ENCODE measurements at regions not wholly inside any gene's neighbourhood (a gene's known extent, or its start where the extent isn't known, plus 50 kb on each side); places are given as distances from the start of the nearest gene placed in this dataset.

DNA sequence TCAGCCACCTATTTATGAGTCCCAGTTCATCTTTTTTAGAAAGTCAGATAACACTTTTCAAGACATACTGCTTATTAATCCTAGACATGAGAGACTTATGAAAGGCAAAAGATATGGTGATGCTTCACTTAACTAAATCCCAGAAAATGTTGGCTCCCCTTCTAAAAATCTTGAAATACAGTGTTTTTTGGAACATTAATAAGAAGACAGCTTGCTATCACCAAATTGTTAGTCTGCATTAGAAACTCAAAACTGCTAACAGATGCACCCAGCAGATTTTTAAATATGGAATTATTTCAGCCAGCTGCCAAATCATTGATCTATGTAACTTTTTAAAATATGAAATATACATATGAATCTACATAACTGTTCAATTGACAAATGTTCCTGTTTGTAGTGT is 108.6 kb upstream of the TIAM2 start:
- no peak overlapping the region for H2AK5ac ChIP-seq (ENCODE audit: low read depth, low read length)
- H3K27ac ChIP-seq (ENCODE audit: low read depth, low read length), result no peak overlapping the region
- H3K4me3 ChIP-seq (ENCODE audit: extremely low read depth in 1 of 4, insufficient read depth in 2 of 4, low read depth in 3 of 4, low read length in 4 of 4), result no peak overlapping the region
- H2BK12ac ChIP-seq (ENCODE audit: low read depth, low read length), result no peak overlapping the region
- H2BK120ac ChIP-seq (replicated peaks; ENCODE audit: low read depth, low read length), result no peak overlapping the region
- no peak overlapping the region for H2BK15ac ChIP-seq (ENCODE audit: low read length)
- H3K56ac ChIP-seq (replicated peaks; ENCODE audit: insufficient read length, low read depth, low read length), result no peak overlapping the region
- no peak overlapping the region for H2BK5ac ChIP-seq (ENCODE audit: low read depth, low read length)
- H2AFZ ChIP-seq (ENCODE audit: low read length), result no peak overlapping the region
- ChIA-PET POLR2A (ENCODE audit: partially characterized antibody) (no interaction called here), CTCF (ENCODE audit: partially characterized antibody) (interaction anchor here (0.7 to 1.5 kb wide), 2 partner anchors 19 to 375 kb away, joined by 3 read pairs; no protein-coding TSS in a partner anchor)
- H3K4ac ChIP-seq (replicated peaks; ENCODE audit: insufficient read length, low read depth, low read length), result no peak overlapping the region
- no peaks in the 10 kb centered on the region for H3K27me3 ChIP-seq (replicated peaks in 1 of 4; ENCODE audit: control insufficient read depth in 3 of 4, extremely low read depth in 1 of 4, insufficient read depth in 3 of 4, low read length in 3 of 4)
- no peak overlapping the region for H3K18ac ChIP-seq (ENCODE audit: extremely low read depth, low read length)
- H3K79me1 ChIP-seq (ENCODE audit: low read depth, low read length), result no peaks in the 10 kb centered on the region; the same call in 1 of the 2 replicates
- no peak for DNase-seq (ENCODE audit: low read depth in 1 of 2, low spot score in 2 of 2)
- H4K20me1 ChIP-seq (replicated peaks in 1 of 2; ENCODE audit: control insufficient read depth in 1 of 2, insufficient read depth in 2 of 2, low read length in 2 of 2), result no peaks in the 10 kb centered on the region
- H3K23ac ChIP-seq (ENCODE audit: insufficient read length), result no peak overlapping the region
- H3K14ac ChIP-seq (ENCODE audit: insufficient read length), result no peak overlapping the region
- no peak overlapping the region for H4K91ac ChIP-seq (replicated peaks; ENCODE audit: insufficient read length, low read length)
- H3K4me1 ChIP-seq (replicated peaks in 1 of 4; ENCODE audit: control insufficient read depth in 3 of 4, insufficient read depth in 4 of 4, low read length in 3 of 4), result no peaks in the 10 kb centered on the region
- no peaks in the 10 kb centered on the region for H3K36me3 ChIP-seq (ENCODE audit: control insufficient read depth in 2 of 4, insufficient read depth in 4 of 4, low read length in 3 of 4)
- no peak overlapping the region for H3K4me2 ChIP-seq (ENCODE audit: insufficient read depth in 1 of 2, low read depth in 2 of 2, low read length in 2 of 2)
- H4K5ac ChIP-seq (ENCODE audit: insufficient read length, low read depth, low read length), result no peak overlapping the region
- H3K79me2 ChIP-seq (ENCODE audit: control insufficient read depth in 1 of 2, insufficient read depth in 2 of 2, low read length in 2 of 2), result no peaks in the 10 kb centered on the region
- H3K23me2 ChIP-seq (ENCODE audit: low read depth, low read length), result no peaks in the 10 kb centered on the region
- H3K9me3 ChIP-seq (ENCODE audit: insufficient read depth in 2 of 2, low read depth in 1 of 2, low read length in 1 of 2), result no peaks in the 10 kb centered on the region
- H2BK20ac ChIP-seq (ENCODE audit: low read length), result no peak overlapping the region
- no peak overlapping the region for H3K9ac ChIP-seq (replicated peaks in 1 of 4; ENCODE audit: extremely low read depth in 1 of 4, low read depth in 3 of 4, low read length in 3 of 4)
- no peak for FAIRE-seq
- H4K8ac ChIP-seq (ENCODE audit: extremely low read depth, insufficient read depth, low read length), result no peak overlapping the region
- TF ChIP-seq KDM5A (IDR thresholded peaks at IDR 0.05; ENCODE audit: low read length) (no peak), RNF2 (IDR thresholded peaks at IDR 0.05; ENCODE audit: borderline replicate concordance, low read depth, low read length, missing control alignments, poor library complexity, severe bottlenecking) (no peak), ATF3 (IDR thresholded peaks at IDR 0.05; ENCODE audit: insufficient read depth, low read depth, low read length) (no peak), EZH2 (IDR thresholded peaks at IDR 0.05; ENCODE audit: low read depth, low read length, severe bottlenecking) (no peak), POLR2A (IDR thresholded peaks at IDR 0.05; ENCODE audit: control extremely low read depth in 1 of 2, low read depth in 2 of 2, low read length in 2 of 2) (no peak), CBX5 (IDR thresholded peaks at IDR 0.05; ENCODE audit: low read depth, low read length) (no peak), SIN3A (conservative IDR thresholded peaks at IDR 0.05 in 1 of 2, IDR thresholded peaks at IDR 0.05 in 1 of 2; ENCODE audit: low read depth in 1 of 2, low read length in 2 of 2) (no peak), SP1 (IDR thresholded peaks at IDR 0.05; ENCODE audit: low read depth, low read length) (no peak), CTCF (IDR thresholded peaks at IDR 0.05; ENCODE audit: control extremely low read depth in 1 of 3, insufficient read depth in 1 of 3, low read depth in 1 of 3, low read length in 3 of 3) (no peak), SAP30 (IDR thresholded peaks at IDR 0.05; ENCODE audit: insufficient read depth, insufficient replicate concordance, low read length) (no peak), CREB1 (IDR thresholded peaks at IDR 0.05) (no peak)

Data from H1 (cell line).